Chondrocyte (in vitro differentiated cells): ENCODE measurements at regions not wholly inside any gene's neighbourhood (a gene's known extent, or its start where the extent isn't known, plus 50 kb on each side); places are given as distances from the start of the nearest gene placed in this dataset.
"Not testable (repeated sequence)": the region's sequence is repeated elsewhere in the genome, so short reads cannot be mapped to it uniquely, and the experiment has no call there.

Experiments used
- DNase-seq: peaks from one replicate; pipeline ENCODE4 v3.0.0; 2021; ENCODE audit warnings: mixed read lengths, low spot score
- H3K27ac Mint-ChIP-seq: one replicate; pipeline ENCODE4 v1.8.0; 2021; ENCODE audit warnings: mild to moderate bottlenecking, moderate library complexity, mixed read lengths; ENCODE audit not compliant: unreplicated experiment
- H3K27me3 Mint-ChIP-seq: 2 replicates; pipeline ENCODE4 v1.8.0; 2021; ENCODE audit warnings: low read depth, mixed read lengths
- H3K36me3 Mint-ChIP-seq: 2 replicates; pipeline ENCODE4 v1.8.0; 2021; ENCODE audit warnings: low read depth, mixed read lengths
- H3K4me1 Mint-ChIP-seq: 2 replicates; pipeline ENCODE4 v1.8.0; 2021; ENCODE audit warnings: low read depth, mild to moderate bottlenecking, mixed read lengths
- H3K4me3 Mint-ChIP-seq: one replicate; pipeline ENCODE4 v1.8.0; 2021; ENCODE audit warnings: mild to moderate bottlenecking, moderate library complexity, mixed read lengths; ENCODE audit not compliant: unreplicated experiment
- H3K9me3 Mint-ChIP-seq: 2 replicates; pipeline ENCODE4 v1.8.0; 2021; ENCODE audit warnings: low read depth, mixed read lengths
- TF ChIP-seq, protein P1 (sequence below): fragments of 200-600 bp; sonication (generic); IDR thresholded peaks from 2 replicates; pipeline ENCODE4 v1.5.0; 2021; ENCODE audit warnings: antibody characterized with exemption, mild to moderate bottlenecking, moderate library complexity

DNA sequence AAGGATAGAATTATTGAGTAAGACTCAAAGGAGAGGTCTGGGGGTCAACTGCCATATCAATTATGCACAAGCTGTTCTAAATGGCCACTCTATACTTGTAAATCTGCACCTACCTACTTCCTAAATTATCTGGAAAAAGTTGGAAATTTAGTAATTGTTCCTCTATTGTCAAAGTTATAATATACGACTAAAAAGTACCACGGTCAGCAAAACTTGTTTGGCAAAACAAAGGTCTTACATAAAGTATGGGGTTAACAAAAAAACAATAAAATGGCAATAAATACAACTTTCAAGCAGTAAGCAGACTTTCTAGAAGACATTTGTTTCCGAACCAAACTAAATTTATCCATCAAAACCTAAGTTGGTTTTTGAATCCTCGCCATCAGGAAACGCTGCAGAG is 309.7 kb downstream of the FRK start:
- no peak for DNase-seq
- Mint-ChIP-seq H3K27ac (no peak overlapping the region), H3K4me1 (peaks cover 4% of the 10 kb centered on the region), H3K36me3 (no peaks in the 10 kb centered on the region), H3K4me3 (no peak overlapping the region), H3K9me3 (peaks cover 3% of the 10 kb centered on the region), H3K27me3 (no peaks in the 10 kb centered on the region)
- TF ChIP-seq, protein P1, sequence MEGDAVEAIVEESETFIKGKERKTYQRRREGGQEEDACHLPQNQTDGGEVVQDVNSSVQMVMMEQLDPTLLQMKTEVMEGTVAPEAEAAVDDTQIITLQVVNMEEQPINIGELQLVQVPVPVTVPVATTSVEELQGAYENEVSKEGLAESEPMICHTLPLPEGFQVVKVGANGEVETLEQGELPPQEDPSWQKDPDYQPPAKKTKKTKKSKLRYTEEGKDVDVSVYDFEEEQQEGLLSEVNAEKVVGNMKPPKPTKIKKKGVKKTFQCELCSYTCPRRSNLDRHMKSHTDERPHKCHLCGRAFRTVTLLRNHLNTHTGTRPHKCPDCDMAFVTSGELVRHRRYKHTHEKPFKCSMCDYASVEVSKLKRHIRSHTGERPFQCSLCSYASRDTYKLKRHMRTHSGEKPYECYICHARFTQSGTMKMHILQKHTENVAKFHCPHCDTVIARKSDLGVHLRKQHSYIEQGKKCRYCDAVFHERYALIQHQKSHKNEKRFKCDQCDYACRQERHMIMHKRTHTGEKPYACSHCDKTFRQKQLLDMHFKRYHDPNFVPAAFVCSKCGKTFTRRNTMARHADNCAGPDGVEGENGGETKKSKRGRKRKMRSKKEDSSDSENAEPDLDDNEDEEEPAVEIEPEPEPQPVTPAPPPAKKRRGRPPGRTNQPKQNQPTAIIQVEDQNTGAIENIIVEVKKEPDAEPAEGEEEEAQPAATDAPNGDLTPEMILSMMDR, result no peak

DNA sequence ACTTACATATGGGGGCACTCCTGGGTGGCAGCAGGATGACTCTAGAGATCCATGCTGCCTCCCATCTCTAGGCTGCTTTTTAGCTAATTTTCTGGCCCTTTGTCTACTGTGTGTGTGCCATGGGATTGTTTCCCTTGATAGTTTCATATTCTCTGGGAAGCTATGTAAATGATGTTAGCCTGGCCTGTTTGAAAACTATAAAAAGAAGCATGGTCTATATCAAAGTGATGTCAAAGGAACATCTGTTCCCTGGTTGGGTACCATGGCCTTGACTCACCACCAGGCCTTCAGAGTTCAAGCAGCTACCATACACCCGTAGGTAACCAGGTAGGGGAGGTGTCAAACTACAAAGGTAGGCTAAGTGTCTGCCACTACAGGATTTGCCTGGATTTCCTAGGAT is 310.4 kb downstream of the FRK start:
- peaks cover 4% of the 10 kb centered on the region for H3K4me1 Mint-ChIP-seq
- TF ChIP-seq, protein P1, result no peak
- no peak for DNase-seq
- H3K36me3 Mint-ChIP-seq, result no peaks in the 10 kb centered on the region
- no peaks in the 10 kb centered on the region for H3K27me3 Mint-ChIP-seq
- no peak overlapping the region for H3K27ac Mint-ChIP-seq
- H3K4me3 Mint-ChIP-seq, result no peak overlapping the region
- H3K9me3 Mint-ChIP-seq, result peaks cover 7% of the 10 kb centered on the region

DNA sequence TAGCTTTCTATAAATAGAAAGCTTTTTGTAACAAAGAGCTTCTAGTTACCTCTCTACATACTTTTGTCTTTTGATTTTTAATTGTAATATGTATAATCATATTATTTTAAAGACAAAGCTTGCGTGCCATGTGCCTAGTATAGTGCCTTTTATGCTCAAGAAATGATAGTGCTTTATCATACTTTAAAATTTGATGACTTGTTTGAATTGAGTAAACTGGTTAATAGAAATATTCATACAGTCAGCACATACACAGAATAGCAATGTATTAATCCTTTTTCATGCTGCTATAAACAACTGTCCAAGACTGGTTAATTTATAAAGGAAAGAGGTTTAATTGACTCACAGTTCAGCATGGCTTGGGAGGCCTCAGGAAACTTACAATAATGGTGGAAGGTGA is 313.0 kb downstream of the FRK start:
- H3K27ac Mint-ChIP-seq, result no peak overlapping the region
- no peaks in the 10 kb centered on the region for H3K4me1 Mint-ChIP-seq
- DNase-seq, result no peak
- peaks cover 3% of the 10 kb centered on the region for H3K27me3 Mint-ChIP-seq
- H3K4me3 Mint-ChIP-seq, result no peak overlapping the region
- peaks cover 6% of the 10 kb centered on the region for H3K36me3 Mint-ChIP-seq
- TF ChIP-seq, protein P1, result no peak
- peaks cover 21% of the 10 kb centered on the region for H3K9me3 Mint-ChIP-seq

DNA sequence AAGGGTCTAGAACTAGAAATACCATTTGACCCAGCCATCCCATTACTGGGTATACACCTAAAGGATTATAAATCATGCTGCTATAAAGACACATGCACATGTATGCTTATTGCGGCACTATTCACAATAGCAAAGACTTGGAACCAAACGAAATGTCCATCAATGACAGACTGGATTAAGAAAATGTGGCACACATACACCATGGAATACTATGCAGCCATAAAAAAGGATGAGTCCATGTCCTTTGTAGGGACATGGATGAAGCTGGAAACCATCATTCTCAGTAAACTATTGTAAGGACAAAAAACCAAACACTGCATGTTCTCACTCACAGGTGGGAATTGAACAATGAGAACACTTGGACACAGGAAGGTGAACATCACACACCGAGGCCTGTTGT is 314.1 kb downstream of the FRK start:
- H3K4me1 Mint-ChIP-seq, H3K27ac Mint-ChIP-seq: not testable (repeated sequence)

DNA sequence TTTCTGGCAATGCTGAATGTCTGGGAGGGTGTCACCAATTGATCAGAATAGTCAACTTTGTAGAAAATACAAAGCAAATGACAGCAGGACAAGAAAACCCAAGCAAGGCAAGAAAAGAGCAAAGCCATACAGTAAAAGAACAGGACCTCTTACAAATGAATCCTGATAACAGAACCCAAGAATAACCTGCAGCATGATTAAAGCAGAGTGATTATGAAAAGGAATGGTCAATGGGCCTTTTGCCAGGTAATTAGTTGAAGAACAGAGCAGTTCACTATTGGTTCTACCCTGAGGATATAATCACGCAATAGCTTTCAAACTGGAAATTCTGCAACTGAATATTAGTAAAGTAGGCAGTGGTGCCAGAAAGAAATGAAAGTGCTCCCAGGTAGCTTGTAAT is 319.8 kb downstream of the FRK start:
- no peak overlapping the region for H3K4me3 Mint-ChIP-seq
- H3K9me3 Mint-ChIP-seq, result peaks cover 26% of the 10 kb centered on the region
- DNase-seq, result no peak
- H3K4me1 Mint-ChIP-seq, result no peaks in the 10 kb centered on the region
- peaks cover 3% of the 10 kb centered on the region for H3K27me3 Mint-ChIP-seq
- peaks cover 6% of the 10 kb centered on the region for H3K36me3 Mint-ChIP-seq
- TF ChIP-seq, protein P1, result no peak
- H3K27ac Mint-ChIP-seq, result no peak overlapping the region

More for the DNA sequence above, 314.1 kb downstream of the FRK start:
- H3K27me3 Mint-ChIP-seq, H3K4me3 Mint-ChIP-seq, DNase-seq, H3K36me3 Mint-ChIP-seq: not testable (repeated sequence)
- H3K9me3 Mint-ChIP-seq, result peaks cover 26% of the 10 kb centered on the region

DNA sequence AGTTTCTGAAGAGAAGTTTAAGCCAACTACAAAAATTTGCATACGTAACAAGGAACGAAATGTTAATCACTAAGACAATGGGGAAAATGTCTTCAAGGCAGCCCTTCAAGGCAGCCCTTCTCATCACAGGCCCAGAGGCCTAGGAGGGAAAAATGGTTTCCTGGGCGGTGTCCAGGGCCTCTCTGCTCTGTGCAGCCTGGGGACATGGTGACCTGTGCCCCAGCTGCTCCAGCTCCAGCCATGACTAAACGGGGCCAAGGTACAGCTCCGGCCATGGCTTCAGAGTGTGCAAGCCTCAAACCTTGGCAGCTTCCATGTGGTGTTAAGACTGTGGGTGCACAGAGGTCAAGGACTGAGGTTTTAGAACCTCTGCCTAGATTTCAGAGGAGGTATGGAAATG is 325.1 kb downstream of the FRK start:
- Mint-ChIP-seq H3K4me3 (no peak overlapping the region), H3K27ac (no peak overlapping the region), H3K9me3 (peaks cover 5% of the 10 kb centered on the region), H3K36me3 (no peaks in the 10 kb centered on the region), H3K4me1 (no peaks in the 10 kb centered on the region), H3K27me3 (no peaks in the 10 kb centered on the region)
- TF ChIP-seq, protein P1, result no peak
- no peak for DNase-seq
